GM23248 (cell line): ENCODE measurements at regions not wholly inside any gene's neighbourhood (a gene's known extent, or its start where the extent isn't known, plus 50 kb on each side); places are given as distances from the start of the nearest gene placed in this dataset.

ENCODE experiments used
- DNase-seq: peaks from one replicate; pipeline ENCODE4 v3.0.0-alpha.2; 2015
- H2AFZ ChIP-seq: fragments of 200-600 bp; sonication (generic); 2 replicates; pipeline ENCODE4 v1.6.1; 2016; ENCODE audit warnings: antibody characterized with exemption
- H3F3A ChIP-seq: fragments of 200-600 bp; sonication (generic); 2 replicates; pipeline ENCODE4 v1.6.1; 2016; ENCODE audit warnings: mild to moderate bottlenecking, antibody characterized with exemption, mixed run types; ENCODE audit not compliant: insufficient read depth
- H3K27ac ChIP-seq: fragments of 200-600 bp; sonication (generic); 2 replicates; pipeline ENCODE4 v1.5.1; 2016; ENCODE audit warnings: mild to moderate bottlenecking
- H3K27me3 ChIP-seq: fragments of 200-600 bp; sonication (generic); replicated peaks from 2 replicates; pipeline ENCODE4 v1.6.1; 2016; ENCODE audit warnings: mild to moderate bottlenecking; ENCODE audit not compliant: insufficient read depth
- H3K36me3 ChIP-seq: fragments of 200-600 bp; sonication (generic); 2 replicates; pipeline ENCODE4 v1.6.1; 2016; ENCODE audit warnings: low read depth, mild to moderate bottlenecking
- H3K4me1 ChIP-seq: fragments of 200-600 bp; sonication (generic); 2 replicates; pipeline ENCODE4 v1.6.1; 2016; ENCODE audit warnings: mild to moderate bottlenecking; ENCODE audit not compliant: insufficient read depth
- H3K4me2 ChIP-seq: fragments of 200-600 bp; sonication (generic); one replicate; pipeline ENCODE4 v1.6.1; 2016; ENCODE audit warnings: mild to moderate bottlenecking; ENCODE audit not compliant: unreplicated experiment
- H3K4me3 ChIP-seq: fragments of 200-600 bp; sonication (generic); 2 replicates; pipeline ENCODE4 v1.5.1; 2016; ENCODE audit warnings: mild to moderate bottlenecking
- H3K79me2 ChIP-seq: fragments of 200-600 bp; sonication (generic); 2 replicates; pipeline ENCODE4 v1.6.1; 2016; ENCODE audit warnings: mild to moderate bottlenecking; ENCODE audit not compliant: insufficient read depth
- H3K9ac ChIP-seq: fragments of 200-600 bp; sonication (generic); 2 replicates; pipeline ENCODE4 v1.6.1; 2016; ENCODE audit warnings: mild to moderate bottlenecking
- H3K9me2 ChIP-seq: fragments of 200-600 bp; sonication (generic); 2 replicates; pipeline ENCODE4 v1.6.1; 2016; ENCODE audit warnings: mixed run types, mild to moderate bottlenecking, moderate library complexity; ENCODE audit not compliant: insufficient read depth
- H3K9me3 ChIP-seq: fragments of 200-600 bp; sonication (generic); one replicate; pipeline ENCODE4 v1.6.1; 2017; ENCODE audit warnings: low read depth
- H4K20me1 ChIP-seq: fragments of 200-600 bp; sonication (generic); 2 replicates; pipeline ENCODE4 v1.6.0; 2016; ENCODE audit not compliant: insufficient read depth
- EZH2 ChIP-seq: fragments of 200-600 bp; sonication (generic); IDR thresholded peaks from 2 replicates; pipeline ENCODE4 v1.6.1; 2018; ENCODE audit warnings: antibody characterized with exemption, mild to moderate bottlenecking; ENCODE audit not compliant: insufficient read depth, poor library complexity, severe bottlenecking
- EZH2phosphoT487 ChIP-seq: fragments of 200-600 bp; sonication (generic); IDR thresholded peaks from 2 replicates; pipeline ENCODE4 v1.6.1; 2018; ENCODE audit warnings: antibody characterized with exemption, moderate library complexity, mild to moderate bottlenecking, low read depth; ENCODE audit not compliant: insufficient read depth
- WGBS, 2 experiments: methylation state at CpG; one replicate each; pipeline ENCODE4 v1.1.6; 2015 to 2017; ENCODE audit warnings: low lambda C conversion rate in 2 of 2, low coverage in 1 of 2; ENCODE audit errors: missing lambda C conversion rate in 2 of 2; 5-methylcytosine and 5-hydroxymethylcytosine counted together
- in situ Hi-C: fragments of 300-500 bp; cut with MboI; formaldehyde crosslinking; loops from 2 replicates; pipeline ENCODE4 v1.15.0; 2020

DNA sequence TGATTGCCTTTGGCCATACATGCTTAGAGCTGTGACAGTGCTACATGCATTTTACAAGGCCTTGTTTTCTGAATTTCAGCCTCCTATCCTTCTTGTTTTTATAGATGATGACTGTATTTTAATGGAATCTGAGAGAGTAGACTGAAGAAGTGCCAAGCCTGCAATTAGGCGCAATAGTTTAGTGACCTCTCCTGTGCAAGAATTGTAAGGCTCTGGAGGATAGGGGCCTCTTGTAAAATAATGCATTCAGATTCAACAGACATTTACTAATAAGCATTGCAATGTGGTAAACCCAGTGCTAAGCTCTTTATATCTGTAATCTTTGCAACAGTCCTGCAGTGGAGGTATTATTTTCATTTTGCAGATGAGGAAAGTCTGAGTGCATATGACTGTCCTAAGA, 105.5 kb downstream of the TDRD15 start:
- no peaks in the 10 kb centered on the region for H3F3A ChIP-seq

DNA sequence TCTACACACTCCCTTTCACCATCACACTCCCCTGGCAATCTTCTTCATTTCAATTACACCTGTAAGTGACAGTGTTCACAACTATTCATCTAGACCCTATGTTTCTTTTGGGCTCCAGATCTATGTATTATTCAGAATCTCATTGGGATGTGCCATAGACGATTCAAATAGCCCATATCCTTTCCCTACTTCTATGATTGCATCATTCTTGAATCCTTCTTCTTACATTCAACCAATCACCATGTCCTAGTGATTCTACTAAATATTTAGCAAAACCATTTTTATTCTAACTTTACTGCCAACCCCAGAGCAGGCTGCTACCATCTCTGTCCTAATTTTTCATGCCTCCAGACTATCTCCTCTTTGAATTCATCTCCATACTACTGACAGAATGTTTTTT, 106.4 kb downstream of the TDRD15 start:
- H3K9me2 ChIP-seq: no peaks in the 10 kb centered on the region
- H3K9ac ChIP-seq: no peak overlapping the region
- no peak overlapping the region for H2AFZ ChIP-seq
- no peaks in the 10 kb centered on the region for H4K20me1 ChIP-seq
- TF ChIP-seq EZH2 (no peak), EZH2phosphoT487 (no peak)
- DNase-seq: no peak
- H3K27me3 ChIP-seq: no peaks in the 10 kb centered on the region
- H3K79me2 ChIP-seq: no peaks in the 10 kb centered on the region
- no peaks in the 10 kb centered on the region for H3K9me3 ChIP-seq
- 0 to 2% methylated on average over 1 of the region's 1 CpG for WGBS, 2 experiments
- no peak overlapping the region for H3K4me3 ChIP-seq
- H3K36me3 ChIP-seq: no peaks in the 10 kb centered on the region
- H3K27ac ChIP-seq: no peak overlapping the region
- no peaks in the 10 kb centered on the region for H3F3A ChIP-seq
- in situ Hi-C loops: no loop called here
- H3K4me2 ChIP-seq: no peak overlapping the region
- no peaks in the 10 kb centered on the region for H3K4me1 ChIP-seq

More for the DNA sequence above, 105.5 kb downstream of the TDRD15 start:
- H3K9me2 ChIP-seq: no peaks in the 10 kb centered on the region
- no peak for DNase-seq
- H3K9me3 ChIP-seq: no peaks in the 10 kb centered on the region
- H2AFZ ChIP-seq: no peak overlapping the region
- no peak overlapping the region for H3K27ac ChIP-seq
- WGBS, 2 experiments: 38 to 58% methylated on average over 1 of the region's 1 CpG
- no peaks in the 10 kb centered on the region for H3K79me2 ChIP-seq
- H3K4me2 ChIP-seq: no peak overlapping the region
- H3K36me3 ChIP-seq: no peaks in the 10 kb centered on the region
- no peaks in the 10 kb centered on the region for H3K4me1 ChIP-seq
- no peaks in the 10 kb centered on the region for H4K20me1 ChIP-seq
- in situ Hi-C loops: no loop called here
- no peak for TF ChIP-seq EZH2phosphoT487
- H3K27me3 ChIP-seq: no peaks in the 10 kb centered on the region
- H3K4me3 ChIP-seq: no peak overlapping the region
- no peak overlapping the region for H3K9ac ChIP-seq

DNA sequence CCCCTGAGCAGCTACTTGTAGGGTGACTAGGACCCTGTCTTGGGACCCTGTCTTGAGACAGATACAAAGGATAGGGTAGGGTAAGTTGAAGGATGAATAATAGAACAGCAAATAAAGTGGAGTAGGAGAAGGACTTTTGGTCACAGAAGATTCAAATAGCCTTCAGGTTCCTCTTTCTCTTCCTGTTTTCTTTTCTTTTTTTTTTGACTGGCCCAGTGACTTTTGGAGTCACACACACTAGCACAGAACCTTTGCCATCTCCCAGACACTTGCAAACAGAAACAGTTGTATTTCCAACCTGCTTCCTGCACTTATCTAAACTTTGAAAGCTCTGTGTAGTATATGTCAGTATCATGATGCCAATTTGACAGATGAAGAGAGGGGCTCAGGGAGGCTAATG, 108.2 kb downstream of the TDRD15 start:
- no peak for TF ChIP-seq EZH2
- no peak for TF ChIP-seq EZH2phosphoT487
- no peaks in the 10 kb centered on the region for H3K9me3 ChIP-seq
- no peaks in the 10 kb centered on the region for H3K9me2 ChIP-seq
- in situ Hi-C loops: no loop called here
- H3K9ac ChIP-seq: no peak overlapping the region
- H3K79me2 ChIP-seq: no peaks in the 10 kb centered on the region
- no peak overlapping the region for H2AFZ ChIP-seq
- no peaks in the 10 kb centered on the region for H3K4me1 ChIP-seq
- H3K4me3 ChIP-seq: no peak overlapping the region
- no peak overlapping the region for H3K27ac ChIP-seq
- no peaks in the 10 kb centered on the region for H3K27me3 ChIP-seq
- DNase-seq: no peak
- no peak overlapping the region for H3K4me2 ChIP-seq
- no peaks in the 10 kb centered on the region for H3K36me3 ChIP-seq
- H3F3A ChIP-seq: no peaks in the 10 kb centered on the region
- no peaks in the 10 kb centered on the region for H4K20me1 ChIP-seq

DNA sequence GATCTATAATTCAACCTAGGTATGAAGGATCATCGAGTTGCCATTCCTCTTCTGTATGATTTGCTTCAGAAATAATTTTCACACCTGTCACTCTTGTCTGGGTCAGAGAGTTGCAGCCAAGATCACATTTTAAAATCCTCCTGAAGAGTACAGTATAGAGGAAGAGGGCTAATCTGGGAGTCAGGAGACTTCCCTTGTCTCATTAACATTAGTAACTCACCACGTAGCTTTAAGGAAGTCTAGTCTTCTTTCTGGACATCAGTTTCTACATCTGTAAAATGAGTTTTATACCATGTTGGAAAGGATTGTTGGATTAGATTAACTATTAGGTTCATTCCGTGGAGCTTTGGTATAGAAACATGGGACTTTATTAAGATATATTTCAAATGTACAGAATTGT, 109.4 kb downstream of the TDRD15 start:
- DNase-seq: no peak
- no peaks in the 10 kb centered on the region for H3K4me1 ChIP-seq
- no peaks in the 10 kb centered on the region for H3F3A ChIP-seq
- in situ Hi-C loops: no loop called here
- no peaks in the 10 kb centered on the region for H3K27me3 ChIP-seq
- H3K9ac ChIP-seq: no peak overlapping the region
- H2AFZ ChIP-seq: no peak overlapping the region
- no peak overlapping the region for H3K4me3 ChIP-seq
- H3K9me2 ChIP-seq: no peaks in the 10 kb centered on the region
- TF ChIP-seq EZH2phosphoT487 (no peak), EZH2 (no peak)
- H3K27ac ChIP-seq: no peak overlapping the region
- H3K9me3 ChIP-seq: no peaks in the 10 kb centered on the region
- 8 to 10% methylated on average over 3 of the region's 3 CpGs for WGBS, 2 experiments
- H3K79me2 ChIP-seq: no peaks in the 10 kb centered on the region
- H3K36me3 ChIP-seq: no peaks in the 10 kb centered on the region
- H3K4me2 ChIP-seq: no peak overlapping the region
- H4K20me1 ChIP-seq: no peaks in the 10 kb centered on the region

GRCh38 chr2:21234001-21234400, 110.2 kb downstream of the TDRD15 start:
- Histone ChIP-seq H3K9ac (no peak overlapping the region), H4K20me1 (no peaks in the 10 kb centered on the region), H3K4me2 (no peak overlapping the region), H3K9me3 (no peaks in the 10 kb centered on the region), H3K4me1 (no peaks in the 10 kb centered on the region), H2AFZ (no peak overlapping the region), H3K36me3 (no peaks in the 10 kb centered on the region), H3K27ac (no peak overlapping the region), H3K9me2 (no peaks in the 10 kb centered on the region), H3K4me3 (no peak overlapping the region), H3K79me2 (no peaks in the 10 kb centered on the region), H3K27me3 (no peaks in the 10 kb centered on the region), H3F3A (no peaks in the 10 kb centered on the region)
- in situ Hi-C loops: no loop called here
- DNase-seq: no peak
- no peak for TF ChIP-seq EZH2
- TF ChIP-seq EZH2phosphoT487: no peak
- 34 to 36% methylated on average over 3 of the region's 3 CpGs for WGBS, 2 experiments
